Heart left ventricle (tissue), 13 donors: ENCODE measurements at regions not wholly inside any gene's neighbourhood (a gene's known extent, or its start where the extent isn't known, plus 50 kb on each side); places are given as distances from the start of the nearest gene placed in this dataset.

Source experiments
- CTCF ChIP-seq, 12 donors: fragments of 200-600 bp; sonication (generic) in 4 of 12; IDR thresholded peaks; one replicate each; pipeline versions ENCODE4 v1.5.0 to v1.8.0; 2018 to 2022; ENCODE audit warnings: antibody characterized with exemption in 12 of 12, mild to moderate bottlenecking in 5 of 12
- POLR2A ChIP-seq, 2 donors: fragments of 450-650 bp; IDR thresholded peaks; one replicate each; pipeline ENCODE4 v1.6.1; 2017; ENCODE audit warnings: antibody characterized with exemption in 2 of 2, mild to moderate bottlenecking in 2 of 2, moderate library complexity in 2 of 2
- donor health status: ischemic (EF 13 %, LVEDD 7.1; RV severe dilation, severe dysfunction).
- donor health status: DM: no; HTN: yes; CAD: no.
- donor health status: DM: no; HTN: no; CAD: no.
- donor health status: ischemic (EF 25% LVEDD 6.9; RV normal size, moderate dysfunction).
- donor health status: ischemic (EF 25% LVEDD 5.7; RV mildly dilated, moderate dysfunction).
- donor health status: ischemic (EF 35%, LVEDD 5.7; RV mildly dilated, moderate dysfunction).
- donor health status: nonischemic (EF 11% LVEDD 7.7; RV severe dilation, severe dysfunction).
- donor health status: DM: yes; HTN: yes; CAD: no.
- donor health status: PGD.
- donor health status: ischemic (EF 29% LVEDD 5.4; RV normal size, mild dysfunction).
- donor health status: nonischemic (EF 23%, LVEDD 6.1; RV moderate dilation, normal function).

- no peak for TF ChIP-seq CTCF (IDR thresholded peaks at IDR 0.05)
- no peak for TF ChIP-seq POLR2A (IDR thresholded peaks at IDR 0.05)
These were observed 457.5 kb downstream of the NSUN3 start for GRCh38 chr3:94520364-94520763.
